HCT116 (cell line): ENCODE measurements at regions not wholly inside any gene's neighbourhood (a gene's known extent, or its start where the extent isn't known, plus 50 kb on each side); places are given as distances from the start of the nearest gene placed in this dataset.
A peak's percentile ranks its signal among the peaks of the same experiment; 100 is the strongest.

Experiments
- ATAC-seq: fragments of 200-7000 bp; cut with Tn5 transposase; 2 replicates; pipeline ENCODE4 v1.9.1; 2020; ENCODE audit warnings: mild to moderate bottlenecking, moderate library complexity
- BruUV-seq: library from RNA; stranded (reverse); fragments of 400-500 nt; replicated peaks from 2 replicates; lab custom pipeline; 2021; lab: Mats Ljungman, UMichigan
- CTCF ChIA-PET: fragments of 300-600 bp; sonication (Branson Sonifier 250); formaldehyde crosslinking; loops from one replicate; lab custom pipeline; 2021; ENCODE audit warnings: antibody characterized with exemption; lab: Charles Lee
- POLR2A ChIA-PET: fragments of 300-600, 350-600 bp; sonication (Branson Sonifier 250); formaldehyde crosslinking; loops from one replicate; lab custom pipeline; 2021; ENCODE audit warnings: antibody characterized with exemption; lab: Charles Lee
- RAD21 ChIA-PET, 2 experiments: fragments of 300-600 bp; sonication (Branson Sonifier 250); formaldehyde crosslinking; loops; one replicate each; lab custom pipeline; 2023; ENCODE audit warnings: low total read pairs in 2 of 2; ENCODE audit not compliant: uncharacterized antibody in 2 of 2, unreplicated experiment in 2 of 2, low non-redundant PET in 1 of 2; lab: Charles Lee
- DNase-seq: peaks from one replicate; pipeline ENCODE4 v3.0.0-alpha.2; 2010; ENCODE audit warnings: low read depth, low spot score
- H2AFZ ChIP-seq: fragments of 200-600 bp; shearing (Covaris generic), sonication (generic); 2 replicates; pipeline ENCODE4 v1.6.1; 2017; ENCODE audit warnings: low read depth, mixed run types, mixed read lengths, antibody characterized with exemption, low read length; ENCODE audit not compliant: poor library complexity, severe bottlenecking
- H3K27ac ChIP-seq: 2 replicates; pipeline ENCODE4 v1.5.1; 2012; ENCODE audit warnings: low read depth, low read length
- H3K27me3 ChIP-seq: fragments of 200-600 bp; sonication (generic); 2 replicates; pipeline ENCODE4 v1.6.1; 2016; ENCODE audit warnings: mixed run types, low read length, mixed read lengths; ENCODE audit not compliant: insufficient read depth
- H3K36me3 ChIP-seq, 2 experiments: fragments of 200-500 bp in 1 of 2; fragments of 200-600 bp in 1 of 2; sonication (Bioruptor generic) in 1 of 2; sonication (generic) in 1 of 2; 2 replicates each; pipeline versions ENCODE4 v1.5.1 to v1.6.1; 2014 to 2016; ENCODE audit warnings: low read length in 2 of 2, inconsistent platforms in 1 of 2, mixed read lengths in 1 of 2, mixed run types in 1 of 2; ENCODE audit not compliant: insufficient read depth in 2 of 2, control insufficient read depth in 1 of 2
- H3K4me1 ChIP-seq, 2 experiments: fragments of 200-600 bp in 1 of 2; sonication (generic) in 1 of 2; 2 replicates each; pipeline versions ENCODE4 v1.5.1 to v1.6.1; 2012 to 2017; ENCODE audit warnings: low read length in 2 of 2, inconsistent platforms in 1 of 2, mild to moderate bottlenecking in 1 of 2, mixed read lengths in 1 of 2, mixed run types in 1 of 2, moderate library complexity in 1 of 2; ENCODE audit not compliant: insufficient read depth in 2 of 2, control insufficient read depth in 1 of 2
- H3K4me2 ChIP-seq: fragments of 200-600 bp; sonication (generic); 2 replicates; pipeline ENCODE4 v1.6.1; 2017; ENCODE audit warnings: mixed run types, low read length, mixed read lengths
- H3K4me3 ChIP-seq, 2 experiments: fragments of 200-600 bp in 1 of 2; sonication (generic) in 1 of 2; replicated peaks in 1 of 2; 2 replicates each; pipeline ENCODE4 v1.5.1; 2011 to 2016; ENCODE audit warnings: low read length in 2 of 2, control low read depth in 1 of 2, low read depth in 1 of 2, mild to moderate bottlenecking in 1 of 2, mixed read lengths in 1 of 2, mixed run types in 1 of 2
- H3K79me2 ChIP-seq: fragments of 200-600 bp; sonication (generic); 2 replicates; pipeline ENCODE4 v1.6.1; 2017; ENCODE audit warnings: mild to moderate bottlenecking, mixed run types, low read length, moderate library complexity, mixed read lengths; ENCODE audit not compliant: insufficient read depth
- H3K9ac ChIP-seq: fragments of 200-600 bp; sonication (generic); 2 replicates; pipeline ENCODE4 v1.6.1; 2016; ENCODE audit warnings: low read length, mixed read lengths
- H3K9me2 ChIP-seq: fragments of 200-600 bp; sonication (generic), shearing (Covaris generic); 2 replicates; pipeline ENCODE4 v1.6.1; 2017; ENCODE audit warnings: mixed run types, mild to moderate bottlenecking, moderate library complexity; ENCODE audit not compliant: insufficient read depth
- H3K9me3 ChIP-seq, 2 experiments: fragments of 200-500 bp in 1 of 2; fragments of 200-600 bp in 1 of 2; sonication (Bioruptor generic) in 1 of 2; sonication (generic) in 1 of 2; 2 replicates each; pipeline ENCODE4 v1.6.1; 2014 to 2017; ENCODE audit warnings: low read length in 2 of 2, mixed read lengths in 2 of 2, inconsistent platforms in 1 of 2, low read depth in 1 of 2, mild to moderate bottlenecking in 1 of 2, mixed run types in 1 of 2, moderate library complexity in 1 of 2; ENCODE audit not compliant: control insufficient read depth in 1 of 2, insufficient read depth in 1 of 2
- H4K20me1 ChIP-seq: fragments of 200-600 bp; sonication (generic), shearing (Covaris generic); 2 replicates; pipeline ENCODE4 v1.6.1; 2017; ENCODE audit warnings: mixed run types, mild to moderate bottlenecking, moderate library complexity; ENCODE audit not compliant: insufficient read depth
- CEBPB ChIP-seq: IDR thresholded peaks from 2 replicates; pipeline ENCODE4 v1.6.1; 2012; ENCODE audit warnings: low read depth
- CTCF ChIP-seq, 3 experiments: fragments of 200-600 bp in 1 of 3; sonication (generic) in 1 of 3; IDR thresholded peaks in 2 of 3; conservative IDR thresholded peaks in 1 of 3; 2 replicates each; pipeline ENCODE4 v1.5.1; 2012 to 2017; ENCODE audit warnings: low read depth in 2 of 3, low read length in 2 of 3, antibody characterized with exemption in 1 of 3, borderline replicate concordance in 1 of 3, control low read depth in 1 of 3, mild to moderate bottlenecking in 1 of 3, mixed read lengths in 1 of 3, mixed run types in 1 of 3, moderate library complexity in 1 of 3; ENCODE audit not compliant: insufficient read depth in 1 of 3
- EGR1 ChIP-seq: IDR thresholded peaks from 2 replicates; pipeline ENCODE4 v1.6.1; 2012; ENCODE audit warnings: low read depth
- JUND ChIP-seq: IDR thresholded peaks from 2 replicates; pipeline ENCODE4 v1.6.1; 2012
- POLR2A ChIP-seq: IDR thresholded peaks from 2 replicates; pipeline ENCODE4 v1.7.0; 2011; ENCODE audit warnings: borderline replicate concordance; ENCODE audit not compliant: insufficient read depth, insufficient read length; ENCODE audit errors: extremely low read depth
- POLR2AphosphoS5 ChIP-seq: IDR thresholded peaks from 2 replicates; pipeline ENCODE4 v1.6.1; 2011; ENCODE audit warnings: mild to moderate bottlenecking, low read depth, low read length, moderate library complexity
- SIN3A ChIP-seq: IDR thresholded peaks from 2 replicates; pipeline ENCODE4 v1.6.1; 2012; ENCODE audit warnings: low read depth
- TCF7L2 ChIP-seq: IDR thresholded peaks from 2 replicates; pipeline ENCODE4 v1.7.0; 2011; ENCODE audit warnings: borderline replicate concordance, inconsistent platforms; ENCODE audit not compliant: insufficient read depth, insufficient read length; ENCODE audit errors: extremely low read depth
- ZNF274 ChIP-seq: fragments of 200-500 bp; sonication (Bioruptor generic); IDR thresholded peaks from 2 replicates; pipeline ENCODE4 v1.6.1; 2014; ENCODE audit warnings: mild to moderate bottlenecking, low read depth, low read length, inconsistent platforms
- intact Hi-C: fragments of 100-400 bp; cut with micrococcal nuclease; formaldehyde crosslinking; loops from 2 replicates; pipeline ENCODE4 v1.10.0; 2022
- TF ChIP-seq, protein P1 (sequence below): IDR thresholded peaks from 2 replicates; pipeline ENCODE4 v1.6.1; 2011; ENCODE audit warnings: mild to moderate bottlenecking, low read length, moderate library complexity; ENCODE audit not compliant: insufficient replicate concordance; ENCODE audit errors: extremely low read depth

DNA sequence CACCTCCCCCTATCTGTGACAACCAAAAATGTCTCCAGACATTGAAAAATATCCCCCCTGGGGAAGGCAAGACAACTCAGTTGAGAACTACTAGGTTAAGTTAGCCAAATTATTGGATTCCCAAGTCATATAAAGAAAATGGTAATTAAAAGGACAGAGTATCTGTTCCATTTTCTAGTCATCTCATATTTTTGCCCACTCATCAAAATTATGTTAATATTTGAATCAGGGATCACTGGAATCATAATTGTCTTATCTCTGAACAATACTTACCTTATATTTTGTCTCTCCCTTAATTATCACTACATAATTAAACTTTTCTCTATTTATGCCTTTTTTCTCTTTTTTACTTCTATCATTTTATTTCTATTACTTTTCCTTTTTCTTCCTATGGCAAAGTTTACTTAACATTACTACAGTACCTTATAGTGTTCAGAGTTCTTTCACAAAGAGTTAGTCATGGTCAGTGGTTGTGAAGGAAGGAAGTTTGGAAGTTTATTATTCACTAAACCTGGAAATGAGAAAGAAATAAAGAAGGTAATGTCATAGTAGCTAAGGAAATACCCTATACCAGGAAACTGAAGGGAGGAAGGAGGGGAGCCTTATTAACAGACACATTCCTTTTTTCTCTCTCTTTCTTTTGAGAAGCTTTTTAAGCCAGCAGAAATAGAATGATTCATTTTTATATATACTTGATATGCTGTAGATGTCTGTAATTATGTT lies 332.9 kb downstream of the COL12A1 start:
- Histone ChIP-seq H3K79me2 (no peaks in the 10 kb centered on the region), H3K36me3 (no peaks in the 10 kb centered on the region), H3K27me3 (no peaks in the 10 kb centered on the region), H3K9me2 (no peaks in the 10 kb centered on the region; the same call in 1 of the 2 replicates), H3K4me1 (no peaks in the 10 kb centered on the region), H4K20me1 (no peaks in the 10 kb centered on the region), H3K27ac (no peak overlapping the region)
- RAD21 ChIA-PET = no interaction called here
- no peak for ATAC-seq
- intact Hi-C loops = no loop called here
- no peak for DNase-seq
- TF ChIP-seq SIN3A (no peak), TCF7L2 (no peak), EGR1 (no peak), CTCF (IDR thresholded peaks at IDR 0.05 in 2 of 3, conservative IDR thresholded peaks at IDR 0.05 in 1 of 3; ENCODE audit: borderline replicate concordance in 1 of 3, insufficient read depth in 1 of 3, low read depth in 2 of 3, low read length in 2 of 3) (peak in 2 of 3 experiments; percentile 42 to 47; a peak in 4 of 6 replicates)
- TF ChIP-seq, all 23 proteins: peak for 1
- H2AFZ ChIP-seq = no peak overlapping the region
- H3K4me2 ChIP-seq = no peak overlapping the region
- no peaks in the 10 kb centered on the region for H3K9me3 ChIP-seq
- ChIA-PET POLR2A (no interaction called here), CTCF (no interaction called here)
- BruUV-seq = no TSS peak
- no peak overlapping the region for H3K9ac ChIP-seq
- no peak overlapping the region for H3K4me3 ChIP-seq

GRCh38 chr6:74871757-74872156 lies 334.1 kb downstream of the COL12A1 start:
- no peak for ATAC-seq
- Histone ChIP-seq H3K36me3 (no peaks in the 10 kb centered on the region), H3K9ac (no peak overlapping the region), H2AFZ (no peak overlapping the region), H3K27me3 (no peaks in the 10 kb centered on the region), H3K27ac (no peak overlapping the region), H3K4me1 (no peaks in the 10 kb centered on the region), H3K4me3 (no peak overlapping the region), H4K20me1 (no peaks in the 10 kb centered on the region), H3K4me2 (no peak overlapping the region), H3K9me2 (no peaks in the 10 kb centered on the region; the same call in 1 of the 2 replicates), H3K79me2 (no peaks in the 10 kb centered on the region), H3K9me3 (no peaks in the 10 kb centered on the region)
- intact Hi-C loops = no loop called here
- TF ChIP-seq, protein P1, sequence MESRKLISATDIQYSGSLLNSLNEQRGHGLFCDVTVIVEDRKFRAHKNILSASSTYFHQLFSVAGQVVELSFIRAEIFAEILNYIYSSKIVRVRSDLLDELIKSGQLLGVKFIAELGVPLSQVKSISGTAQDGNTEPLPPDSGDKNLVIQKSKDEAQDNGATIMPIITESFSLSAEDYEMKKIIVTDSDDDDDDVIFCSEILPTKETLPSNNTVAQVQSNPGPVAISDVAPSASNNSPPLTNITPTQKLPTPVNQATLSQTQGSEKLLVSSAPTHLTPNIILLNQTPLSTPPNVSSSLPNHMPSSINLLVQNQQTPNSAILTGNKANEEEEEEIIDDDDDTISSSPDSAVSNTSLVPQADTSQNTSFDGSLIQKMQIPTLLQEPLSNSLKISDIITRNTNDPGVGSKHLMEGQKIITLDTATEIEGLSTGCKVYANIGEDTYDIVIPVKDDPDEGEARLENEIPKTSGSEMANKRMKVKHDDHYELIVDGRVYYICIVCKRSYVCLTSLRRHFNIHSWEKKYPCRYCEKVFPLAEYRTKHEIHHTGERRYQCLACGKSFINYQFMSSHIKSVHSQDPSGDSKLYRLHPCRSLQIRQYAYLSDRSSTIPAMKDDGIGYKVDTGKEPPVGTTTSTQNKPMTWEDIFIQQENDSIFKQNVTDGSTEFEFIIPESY = no peak
- TF ChIP-seq POLR2A (no peak), POLR2AphosphoS5 (no peak), ZNF274 (no peak), CEBPB (no peak), SIN3A (no peak), JUND (no peak)
- DNase-seq = no peak
- ChIA-PET RAD21 (no interaction called here), POLR2A (no interaction called here), CTCF (no interaction called here)
- no TSS peak for BruUV-seq
